Gastroesophageal sphincter (tissue), 3 donors: ENCODE measurements at regions not wholly inside any gene's neighbourhood (a gene's known extent, or its start where the extent isn't known, plus 50 kb on each side); places are given as distances from the start of the nearest gene placed in this dataset.

ENCODE experiments used
- CTCF ChIP-seq, 4 experiments: fragments of 200-600 bp in 2 of 4; fragments of 450-650 bp in 2 of 4; sonication (generic) in 1 of 4; IDR thresholded peaks; one replicate each; pipeline ENCODE4 v1.5.1; 2017 to 2019; ENCODE audit warnings: antibody characterized with exemption in 4 of 4, mild to moderate bottlenecking in 2 of 4, moderate library complexity in 2 of 4
- EP300 ChIP-seq: sonication (generic); formaldehyde crosslinking; IDR thresholded peaks from one replicate; pipeline ENCODE4 v1.6.1; 2017; ENCODE audit warnings: antibody characterized with exemption, mild to moderate bottlenecking
- POLR2AphosphoS5 ChIP-seq: sonication (generic); formaldehyde crosslinking; IDR thresholded peaks from one replicate; pipeline ENCODE4 v1.6.1; 2017; ENCODE audit warnings: antibody characterized with exemption

- TF ChIP-seq CTCF (IDR thresholded peaks at IDR 0.05) = no peak
- TF ChIP-seq EP300 = no peak
- no peak for TF ChIP-seq POLR2AphosphoS5
Observed at GRCh38 chr18:38525039-38525438, 959.4 kb upstream of the CELF4 start.
